GM19463 (cell line): ENCODE measurements at regions not wholly inside any gene's neighbourhood (a gene's known extent, or its start where the extent isn't known, plus 50 kb on each side); places are given as distances from the start of the nearest gene placed in this dataset.
"Not testable (repeated sequence)": the region's sequence is repeated elsewhere in the genome, so short reads cannot be mapped to it uniquely, and the experiment has no call there.

Experiments
- ATAC-seq: cut with Tn5 transposase; IDR thresholded peaks from one replicate; pipeline ENCODE4 v1.9.1; 2021; ENCODE audit warnings: mild to moderate bottlenecking, moderate library complexity; ENCODE audit not compliant: unreplicated experiment

DNA sequence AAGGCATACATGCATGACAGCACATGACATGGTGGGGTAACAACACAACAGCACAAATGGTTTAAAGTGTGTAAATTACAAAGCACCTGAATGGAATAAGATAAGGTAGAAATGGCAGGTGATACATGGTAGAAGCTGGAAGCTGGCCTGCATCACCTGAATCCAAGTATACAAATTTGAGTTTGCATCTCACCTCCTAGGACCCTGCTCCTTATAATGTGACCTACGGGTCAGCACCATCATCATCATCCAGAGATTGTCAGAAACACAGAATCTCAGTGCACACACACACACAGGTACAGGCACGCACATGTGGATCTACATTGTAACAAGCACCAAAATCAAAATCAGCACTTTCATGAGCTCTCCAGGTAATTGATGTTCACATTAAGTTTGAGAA lies 1048.2 kb upstream of the AUTS2 start:
- no peak for ATAC-seq

DNA sequence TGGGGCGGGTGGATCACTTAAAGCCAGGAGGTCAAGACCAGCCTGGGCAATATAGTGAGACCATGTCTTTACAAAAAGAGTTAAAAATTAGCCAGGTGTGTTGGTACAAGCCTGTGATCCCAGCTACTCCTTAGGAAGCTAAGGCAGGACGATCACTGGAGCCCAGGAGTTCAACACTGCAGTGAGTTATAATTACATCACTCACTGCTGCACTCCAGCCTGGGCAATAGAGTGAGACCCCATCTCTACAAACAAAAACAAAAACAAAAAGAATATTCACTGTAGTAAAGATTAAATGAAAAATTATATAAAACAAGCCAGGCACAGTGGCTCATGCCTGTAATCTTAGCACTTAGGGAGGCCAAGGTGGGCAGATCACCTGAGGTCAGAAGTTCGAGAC lies 1047.6 kb upstream of the AUTS2 start:
- no peak for ATAC-seq

GRCh38 chr7:68556537-68556936 lies 1041.7 kb upstream of the AUTS2 start:
- ATAC-seq: no peak

GRCh38 chr7:68559518-68559917 lies 1038.8 kb upstream of the AUTS2 start:
- ATAC-seq: no peak

DNA sequence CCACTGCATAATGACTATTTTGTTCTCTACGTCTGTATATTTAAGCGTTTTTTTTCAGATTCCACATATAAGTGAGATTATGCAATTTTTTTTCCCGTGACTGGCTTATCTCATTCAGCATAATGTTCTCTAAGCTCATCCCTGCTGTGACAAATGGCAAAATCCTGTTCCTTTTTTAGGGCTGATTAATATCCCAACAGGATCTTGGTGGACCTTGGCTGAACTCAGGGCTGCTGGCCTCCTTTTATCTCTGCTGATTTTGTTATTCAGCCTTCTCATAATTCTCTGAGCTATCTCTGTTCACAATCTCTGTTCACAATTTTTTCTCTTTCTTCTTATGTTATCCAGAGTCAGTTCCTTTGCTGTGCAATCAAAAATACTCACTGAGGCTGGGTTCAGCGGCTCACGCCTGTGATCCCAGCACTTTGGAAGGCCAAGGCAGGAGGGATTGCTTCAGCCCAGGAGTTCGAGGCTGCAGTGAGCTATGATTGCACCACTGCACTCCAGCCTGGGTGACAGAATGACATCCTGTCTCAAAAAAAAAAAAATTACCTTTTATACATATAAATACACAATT lies 1035.9 kb upstream of the AUTS2 start:
- no peak for ATAC-seq

DNA sequence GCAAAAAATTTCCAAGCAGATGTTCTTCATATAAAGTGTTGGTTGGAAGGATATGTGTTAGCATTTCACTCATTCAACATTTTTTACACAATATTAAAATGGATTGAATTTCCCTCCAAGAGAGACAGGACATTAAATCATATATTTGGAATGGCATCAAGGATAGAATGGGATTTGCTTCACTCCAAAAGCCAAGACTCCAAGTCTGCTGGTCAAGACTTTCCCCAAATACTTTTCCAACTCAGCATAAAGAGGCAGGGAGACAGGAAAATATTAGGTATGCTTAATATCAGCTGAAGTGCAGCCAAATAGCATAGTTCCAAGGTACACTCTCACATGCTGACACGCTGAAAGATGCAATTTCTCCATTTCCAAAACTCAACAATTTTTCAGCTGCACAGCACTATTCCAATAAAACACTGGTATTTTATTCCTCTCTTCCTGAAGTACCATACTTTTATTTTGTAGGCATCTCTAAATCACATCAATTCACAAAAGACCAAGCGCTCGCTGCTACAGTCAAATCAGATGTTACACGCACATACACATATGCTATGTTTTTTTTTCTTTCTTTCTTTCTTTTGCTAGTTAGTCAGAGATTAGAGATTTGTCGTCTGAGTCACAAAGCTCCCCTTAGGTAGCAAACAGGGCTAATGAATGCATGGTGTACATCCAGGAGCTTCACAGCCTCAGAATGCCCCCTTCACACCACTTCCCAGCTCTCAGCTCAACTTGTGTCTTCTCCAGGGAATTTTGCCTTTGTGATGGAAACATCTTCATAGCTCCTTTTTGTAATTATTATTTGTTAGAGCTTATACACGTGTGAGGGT lies 1033.8 kb upstream of the AUTS2 start:
- ATAC-seq: no peak

DNA sequence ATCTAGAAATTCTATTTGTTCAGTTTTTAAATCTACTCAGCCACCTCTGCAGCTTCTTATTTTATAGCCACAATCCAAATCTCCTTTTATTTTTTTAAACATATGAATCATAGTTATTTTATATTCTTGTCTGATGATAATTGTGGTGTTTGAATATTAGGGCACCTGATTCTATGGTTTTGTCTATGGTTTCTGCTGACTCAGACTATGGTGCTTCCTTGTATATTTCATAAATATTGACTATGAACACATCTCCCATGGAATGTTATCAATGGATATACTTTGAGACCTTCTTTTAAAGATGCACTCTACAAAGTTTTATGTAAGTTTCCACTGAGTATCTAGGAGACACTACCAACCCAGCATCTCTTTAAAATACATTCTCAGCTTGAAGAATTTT lies 1027.0 kb upstream of the AUTS2 start:
- no peak for ATAC-seq

GRCh38 chr7:68573271-68574005 lies 1024.8 kb upstream of the AUTS2 start:
- no peak for ATAC-seq

DNA sequence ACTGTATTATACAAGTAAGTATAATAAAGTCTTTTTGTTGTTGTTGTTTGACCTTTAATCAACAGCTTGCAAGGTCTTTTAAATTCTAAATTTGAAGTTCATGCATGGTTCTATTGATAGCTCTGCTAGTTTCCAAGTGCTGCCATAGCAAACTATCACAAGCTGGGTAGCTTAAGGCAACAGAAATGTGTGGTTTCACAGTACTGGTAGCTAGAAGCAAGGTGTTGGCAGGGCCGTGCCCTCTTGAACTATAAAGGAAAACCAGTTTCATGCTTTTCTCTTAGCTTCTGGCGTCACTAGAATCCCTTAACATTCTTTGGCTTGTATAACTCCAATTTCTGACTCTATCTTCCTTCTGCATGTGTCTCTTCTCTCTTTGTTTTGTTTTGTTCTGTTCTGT lies 1021.9 kb upstream of the AUTS2 start:
- ATAC-seq: no peak

GRCh38 chr7:68581417-68581816 lies 1016.9 kb upstream of the AUTS2 start:
- no peak for ATAC-seq

- ATAC-seq: no peak
These were observed 1010.7 kb upstream of the AUTS2 start for GRCh38 chr7:68587599-68587998.

GRCh38 chr7:68601826-68602225 lies 996.4 kb upstream of the AUTS2 start:
- ATAC-seq: no peak

GRCh38 chr7:68604541-68604940 lies 993.7 kb upstream of the AUTS2 start:
- ATAC-seq: no peak

DNA sequence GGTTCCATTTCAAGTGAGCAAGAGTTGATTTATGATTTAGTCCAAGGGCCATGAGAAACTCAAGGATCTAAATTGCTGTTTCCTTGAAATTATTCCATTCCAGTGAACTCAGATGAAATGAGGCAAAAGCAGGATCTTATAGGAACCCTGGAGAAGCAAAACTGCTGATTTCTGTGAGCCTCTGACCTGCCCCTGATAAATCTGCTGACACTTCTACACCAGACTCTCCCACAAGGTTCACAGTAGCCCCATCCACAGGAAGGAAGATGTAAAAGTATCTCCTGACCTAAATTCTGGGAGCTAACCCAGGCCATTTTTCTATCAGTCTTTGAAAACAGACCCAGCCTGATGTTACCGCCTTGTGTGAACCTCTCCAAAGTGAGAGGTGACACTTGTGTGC lies 987.6 kb upstream of the AUTS2 start:
- ATAC-seq: no peak

GRCh38 chr7:68613405-68613804 lies 984.9 kb upstream of the AUTS2 start:
- no peak for ATAC-seq

- ATAC-seq: no peak
These were observed 984.4 kb upstream of the AUTS2 start for GRCh38 chr7:68613897-68614296.

- ATAC-seq: no peak
These were observed 978.7 kb upstream of the AUTS2 start for GRCh38 chr7:68619526-68619925.

DNA sequence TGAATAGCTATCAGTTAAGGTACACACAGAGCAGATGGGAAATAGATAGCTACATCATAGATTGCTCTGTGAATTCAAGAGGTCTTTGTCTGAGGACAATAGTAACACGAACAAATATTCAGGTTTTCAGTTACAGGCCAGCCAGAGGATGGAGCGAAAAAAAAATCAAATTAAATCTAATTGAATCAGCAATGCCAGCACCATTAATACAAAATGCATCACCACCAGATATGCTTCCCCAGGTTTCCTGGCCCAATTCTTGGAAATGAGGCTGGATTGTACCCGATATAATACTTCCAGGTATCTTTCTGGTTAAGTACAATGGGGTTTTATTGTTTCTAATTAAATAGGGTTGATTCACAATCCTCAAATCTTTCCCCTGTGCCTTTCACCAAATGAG lies 975.8 kb upstream of the AUTS2 start:
- no peak for ATAC-seq

DNA sequence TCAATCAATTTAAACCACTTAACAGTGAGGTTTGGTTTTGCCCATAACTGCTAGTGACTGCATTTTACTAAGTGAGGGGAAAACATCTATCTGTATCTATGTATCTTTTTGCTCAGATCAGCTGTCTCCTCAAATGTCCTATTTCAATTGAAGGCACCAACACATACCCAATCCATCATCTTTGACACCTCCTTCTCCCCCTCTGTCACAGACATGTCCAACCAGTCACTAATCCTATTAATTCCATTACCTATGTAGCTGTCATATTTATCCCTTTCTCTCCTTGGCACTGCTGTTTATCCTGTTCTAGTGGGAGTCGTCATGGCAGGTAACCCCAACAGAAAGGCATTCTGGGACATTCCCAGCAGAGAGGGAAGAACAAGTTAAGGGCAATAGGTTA lies 975.2 kb upstream of the AUTS2 start:
- no peak for ATAC-seq

GRCh38 chr7:68627247-68627864 lies 970.9 kb upstream of the AUTS2 start:
- ATAC-seq: no peak

DNA sequence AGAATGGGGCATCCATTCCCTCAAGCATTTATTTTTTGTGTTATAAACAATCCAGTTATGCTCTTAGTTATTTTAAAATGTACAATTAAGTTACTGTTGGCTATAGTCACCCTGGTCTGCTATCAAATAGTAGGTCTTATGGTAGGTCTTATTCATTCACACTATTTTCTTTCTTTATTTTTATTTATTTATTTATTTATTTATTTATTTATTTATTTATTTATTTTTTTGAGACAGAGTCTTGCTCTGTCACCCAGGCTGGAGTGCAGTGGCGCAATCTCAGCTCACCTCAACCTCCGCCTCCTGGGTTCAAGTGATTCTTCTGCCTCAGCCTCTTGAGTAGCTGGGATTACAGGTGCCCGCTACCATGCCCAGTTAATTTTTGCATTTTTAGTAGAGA lies 967.4 kb upstream of the AUTS2 start:
- not testable (repeated sequence) for ATAC-seq

GRCh38 chr7:68640103-68640502 lies 958.2 kb upstream of the AUTS2 start:
- no peak for ATAC-seq
